GM18909 (cell line): ENCODE measurements at regions not wholly inside any gene's neighbourhood (a gene's known extent, or its start where the extent isn't known, plus 50 kb on each side); places are given as distances from the start of the nearest gene placed in this dataset.
A peak's percentile ranks its signal among the peaks of the same experiment; 100 is the strongest.
"Not testable (repeated sequence)": the region's sequence is repeated elsewhere in the genome, so short reads cannot be mapped to it uniquely, and the experiment has no call there.

ENCODE experiments used
- ATAC-seq: cut with Tn5 transposase; IDR thresholded peaks from one replicate; pipeline ENCODE4 v1.9.1; 2021; ENCODE audit warnings: mild to moderate bottlenecking; ENCODE audit not compliant: unreplicated experiment, poor library complexity

GRCh38 chr18:77329651-77330050, 80.0 kb downstream of the GALR1 start:
- no peak for ATAC-seq

DNA sequence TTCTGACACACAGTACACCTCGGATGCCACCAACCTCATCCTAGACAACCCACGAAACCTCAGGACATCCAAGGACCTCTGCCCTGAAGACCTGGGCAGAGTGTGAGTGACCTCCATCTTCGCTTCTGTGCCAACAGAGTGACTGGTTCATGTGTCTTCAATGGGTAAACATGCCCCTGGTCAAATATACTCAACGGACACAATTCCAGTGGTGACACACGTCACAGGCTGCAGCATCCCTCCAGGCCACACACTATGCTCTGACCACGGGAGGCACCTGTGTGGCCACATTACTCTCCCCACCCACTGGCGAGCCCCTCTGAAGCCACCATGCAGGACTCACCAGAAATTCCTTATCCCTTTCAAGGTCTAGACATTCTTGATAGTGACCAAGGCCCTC, 85.2 kb downstream of the GALR1 start:
- ATAC-seq: no peak

DNA sequence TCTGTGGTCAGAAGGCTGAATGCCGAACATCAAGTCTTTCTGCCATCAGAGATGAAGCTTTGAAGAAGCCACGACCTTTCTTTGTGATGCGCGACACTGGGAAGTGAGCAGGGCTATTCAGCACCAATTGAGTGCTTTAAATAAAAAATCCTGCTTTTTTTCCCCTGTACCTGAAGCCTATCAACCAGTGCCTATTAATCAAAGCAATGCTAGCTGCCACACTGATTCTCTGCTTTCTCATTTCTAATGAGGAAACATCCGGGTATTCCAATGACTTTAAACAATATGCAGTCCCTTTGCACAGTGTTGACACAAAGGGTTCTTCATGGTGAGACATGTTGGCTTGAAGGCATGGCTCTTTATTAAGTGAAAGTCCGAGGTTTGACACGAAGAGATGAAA, 88.0 kb downstream of the GALR1 start:
- ATAC-seq: no peak

DNA sequence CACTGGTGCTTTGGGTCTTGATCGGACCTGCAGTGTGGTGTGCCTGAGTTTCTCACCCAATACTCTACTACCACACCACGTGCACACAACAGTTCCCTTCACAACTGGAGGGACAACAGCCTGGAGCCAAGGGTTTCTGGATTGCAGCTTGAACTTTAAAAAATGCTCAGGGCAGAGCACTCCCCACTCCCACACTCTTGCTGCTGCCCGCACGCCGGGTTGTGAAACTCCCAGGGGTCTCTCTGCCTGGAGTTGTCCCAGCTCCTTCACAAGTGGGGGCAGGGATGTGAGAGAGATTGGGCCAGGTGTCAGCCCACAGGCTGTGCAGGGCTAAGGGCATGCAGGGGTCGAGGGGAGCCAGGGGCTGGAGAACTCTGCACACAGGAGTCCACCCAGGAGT, 89.4 kb downstream of the GALR1 start:
- ATAC-seq: no peak

GRCh38 chr18:77339623-77340022, 90.0 kb downstream of the GALR1 start:
- no peak for ATAC-seq

DNA sequence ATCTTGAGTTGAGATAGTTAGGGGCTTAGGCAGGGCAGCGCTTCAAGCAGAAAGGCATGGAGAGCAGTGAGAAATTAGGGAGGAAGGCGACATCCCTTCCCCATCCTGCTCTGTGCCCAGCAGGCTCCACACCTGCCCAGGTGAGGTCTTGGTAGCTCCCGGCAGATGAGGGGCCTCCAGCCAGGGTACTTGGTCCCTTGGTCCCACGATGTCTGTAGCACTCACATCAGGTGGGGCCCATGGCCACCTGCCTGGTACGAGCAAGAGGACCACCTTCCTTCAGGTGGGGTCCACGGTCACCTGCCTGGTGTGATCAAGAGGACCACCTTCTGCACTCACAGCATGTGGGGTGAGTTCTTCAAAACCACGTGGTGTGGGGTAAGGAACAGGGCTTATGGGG, 91.2 kb downstream of the GALR1 start:
- no peak for ATAC-seq

GRCh38 chr18:77341527-77342325, 92.1 kb downstream of the GALR1 start:
- no peak for ATAC-seq

DNA sequence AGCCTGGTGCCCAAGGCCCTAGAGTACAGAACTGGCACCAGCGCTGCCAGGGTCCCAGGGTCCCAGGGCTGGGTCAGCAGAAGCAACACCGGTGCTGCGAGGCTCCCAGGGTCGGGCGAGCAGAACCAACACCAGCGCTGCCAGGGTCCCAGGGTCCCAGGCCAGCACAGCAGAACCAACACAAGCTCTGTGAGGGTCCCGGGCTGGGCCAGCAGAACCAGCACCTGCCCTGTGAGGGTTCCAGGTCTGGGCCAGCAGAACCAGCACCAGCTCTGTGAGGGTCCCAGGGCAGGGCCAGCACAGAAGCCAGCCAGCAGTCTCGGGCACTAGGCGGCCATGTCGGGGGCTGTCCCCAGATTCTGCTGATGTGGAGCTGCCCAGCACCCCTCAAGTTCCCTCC, 93.1 kb downstream of the GALR1 start:
- ATAC-seq: no peak

DNA sequence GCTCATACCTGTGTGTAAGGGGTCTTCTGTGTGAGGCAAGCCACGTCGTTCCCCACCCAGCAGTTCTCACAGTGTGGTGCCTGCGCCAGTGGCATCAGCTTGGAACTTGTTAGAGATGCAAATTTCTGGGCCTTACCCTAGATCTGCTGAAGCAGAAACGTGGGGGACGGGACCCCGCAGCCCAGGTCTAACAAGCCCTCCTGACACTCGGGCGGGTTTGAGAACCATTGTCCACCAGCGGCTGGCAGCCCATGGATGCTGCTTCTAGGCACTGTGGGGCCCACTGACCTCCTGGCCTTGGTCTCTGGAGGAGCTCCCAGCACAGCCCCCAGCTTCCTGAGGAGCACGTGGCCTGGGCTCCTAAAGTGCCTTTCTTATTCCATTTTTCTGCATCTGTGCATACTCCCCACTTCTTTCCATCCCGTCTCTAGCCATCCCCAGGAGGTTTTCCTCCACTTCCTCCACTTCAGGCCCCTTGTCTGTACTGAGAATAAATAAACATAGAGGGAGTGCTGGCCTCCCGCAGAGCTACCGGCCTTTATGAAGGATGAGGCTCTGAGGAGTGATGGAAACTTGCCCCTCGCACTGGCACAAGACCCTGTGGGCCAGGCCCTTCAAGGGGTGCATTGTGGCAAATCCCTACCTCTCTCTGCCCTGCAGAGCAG, 94.3 kb downstream of the GALR1 start:
- no peak for ATAC-seq

GRCh38 chr18:77344786-77345500, 95.3 kb downstream of the GALR1 start:
- ATAC-seq: no peak

GRCh38 chr18:77346208-77346810, 96.7 kb downstream of the GALR1 start:
- ATAC-seq: no peak

DNA sequence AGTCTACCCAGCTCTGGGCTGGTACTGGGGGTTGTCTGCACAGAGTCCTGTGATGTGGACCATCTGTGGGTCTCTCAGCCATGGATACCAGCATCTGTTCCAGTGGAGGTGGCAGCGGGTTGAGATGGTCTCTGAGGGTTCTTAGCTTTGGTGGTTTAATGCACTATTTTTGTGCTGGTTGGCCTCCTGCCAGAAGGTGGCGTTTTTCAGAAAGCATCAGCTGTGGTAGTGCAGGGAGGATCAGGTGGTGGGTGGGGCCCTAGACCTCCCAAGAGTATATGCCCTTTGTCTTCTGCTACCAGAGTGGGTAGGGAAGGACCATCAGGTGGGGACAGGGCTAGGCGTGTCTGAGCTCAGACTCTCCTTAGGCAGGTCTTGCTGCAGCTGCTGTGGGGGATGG, 103.7 kb downstream of the GALR1 start:
- ATAC-seq: not testable (repeated sequence)

DNA sequence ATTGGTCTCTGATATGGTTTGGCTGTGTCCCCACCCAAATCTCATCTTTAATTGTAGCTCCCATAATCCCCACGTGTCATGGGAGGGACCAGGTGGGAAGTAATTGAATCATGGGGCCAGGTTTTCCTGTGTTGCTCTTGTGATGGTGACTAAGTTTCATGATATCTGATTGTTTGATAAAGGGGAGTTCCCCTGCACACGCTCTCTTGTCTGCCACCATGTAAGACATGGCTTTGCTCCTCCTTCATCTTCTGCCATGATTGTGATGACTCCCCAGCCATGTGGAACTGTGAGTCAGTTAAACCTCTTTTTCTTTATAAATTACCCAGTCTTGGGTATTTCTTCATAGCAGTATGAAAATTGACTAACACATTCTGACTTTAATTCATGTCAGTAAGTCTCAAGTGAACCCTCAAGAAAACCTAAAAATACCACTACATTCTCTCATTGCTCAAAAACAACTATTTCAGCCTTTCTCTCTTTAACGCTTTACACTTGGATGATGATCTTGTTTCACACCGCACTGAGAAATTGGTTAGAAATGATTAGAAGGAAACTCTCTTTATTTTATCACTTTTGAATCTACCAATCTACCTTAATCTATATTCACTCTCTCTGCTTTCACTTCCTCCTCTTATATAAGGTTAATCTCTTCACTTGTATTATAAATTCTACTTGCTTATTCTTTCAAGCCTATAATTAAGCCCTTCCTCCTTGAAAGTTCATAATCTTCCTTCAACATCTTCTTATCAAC, 110.1 kb downstream of the GALR1 start:
- peak; percentile 18 for ATAC-seq

- peak; percentile 58 for ATAC-seq
These were observed 110.9 kb downstream of the GALR1 start for GRCh38 chr18:77360315-77361190.

DNA sequence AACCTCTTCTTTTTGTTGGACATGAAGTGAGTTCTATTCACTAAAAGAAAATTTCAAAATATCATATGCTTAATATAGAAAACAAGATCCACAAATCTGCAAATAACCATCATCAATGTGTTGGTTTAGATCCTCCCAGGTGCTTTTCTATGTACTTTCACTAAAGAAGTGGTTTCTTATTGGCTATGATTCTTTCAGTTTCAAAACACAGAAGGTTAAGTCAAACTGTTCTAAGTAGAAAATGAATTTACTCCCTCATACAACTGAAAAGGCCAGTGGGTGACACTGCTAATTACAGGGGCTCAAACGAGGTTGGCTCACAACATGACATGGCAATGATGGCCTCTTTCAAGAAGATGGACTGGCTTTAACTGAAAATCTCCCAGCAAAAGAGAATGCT, 111.7 kb downstream of the GALR1 start:
- no peak for ATAC-seq

DNA sequence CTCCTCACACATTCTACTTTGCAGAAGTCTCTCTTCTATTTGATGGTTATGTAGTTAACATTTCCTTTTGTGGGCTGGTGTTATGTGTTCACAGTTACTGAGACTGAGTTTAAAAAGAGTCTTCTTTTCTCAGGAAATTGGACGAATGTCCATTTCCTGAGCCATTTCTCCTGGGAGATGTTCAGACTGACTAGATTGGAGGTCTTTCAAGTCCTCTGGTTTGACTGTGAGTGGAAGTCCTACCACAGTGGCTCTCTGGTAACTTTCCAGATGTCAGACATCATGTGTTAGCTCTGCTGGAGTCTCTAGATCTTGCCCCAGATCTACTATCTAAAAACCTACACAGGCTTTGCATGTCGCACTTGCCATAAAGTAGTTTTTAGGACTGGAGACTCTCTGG, 116.0 kb downstream of the GALR1 start:
- no peak for ATAC-seq

DNA sequence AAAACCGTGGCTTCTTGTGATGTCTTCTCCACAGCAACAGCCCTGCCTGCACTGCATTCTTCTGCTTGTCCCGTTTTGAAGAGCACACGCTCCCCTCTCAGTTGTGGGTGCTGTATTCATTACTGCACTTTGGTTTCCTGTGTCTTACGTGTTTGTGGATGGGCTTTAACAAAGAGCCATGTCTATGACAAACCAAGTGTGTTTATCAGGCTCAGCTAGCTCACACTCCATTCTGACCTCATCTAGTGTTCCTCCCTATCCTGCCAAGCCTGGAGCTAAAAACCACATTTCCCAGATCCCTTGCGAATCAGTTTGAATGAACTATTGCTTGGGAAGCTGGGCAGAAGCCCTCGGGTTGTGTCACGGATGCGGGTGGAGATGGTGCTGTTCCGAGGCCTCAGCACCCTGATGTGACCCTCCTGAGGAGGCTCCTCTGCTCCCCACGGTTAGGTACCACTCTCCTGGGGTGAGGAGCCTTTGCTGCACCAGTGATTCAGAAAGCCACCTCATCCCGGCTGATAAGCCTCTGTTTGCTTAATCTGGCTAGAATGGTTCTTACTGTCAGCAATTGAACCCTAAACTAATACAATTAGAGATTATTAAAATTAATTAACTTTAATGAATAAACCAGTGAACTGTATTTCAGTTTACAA, 116.5 kb downstream of the GALR1 start:
- ATAC-seq: no peak

DNA sequence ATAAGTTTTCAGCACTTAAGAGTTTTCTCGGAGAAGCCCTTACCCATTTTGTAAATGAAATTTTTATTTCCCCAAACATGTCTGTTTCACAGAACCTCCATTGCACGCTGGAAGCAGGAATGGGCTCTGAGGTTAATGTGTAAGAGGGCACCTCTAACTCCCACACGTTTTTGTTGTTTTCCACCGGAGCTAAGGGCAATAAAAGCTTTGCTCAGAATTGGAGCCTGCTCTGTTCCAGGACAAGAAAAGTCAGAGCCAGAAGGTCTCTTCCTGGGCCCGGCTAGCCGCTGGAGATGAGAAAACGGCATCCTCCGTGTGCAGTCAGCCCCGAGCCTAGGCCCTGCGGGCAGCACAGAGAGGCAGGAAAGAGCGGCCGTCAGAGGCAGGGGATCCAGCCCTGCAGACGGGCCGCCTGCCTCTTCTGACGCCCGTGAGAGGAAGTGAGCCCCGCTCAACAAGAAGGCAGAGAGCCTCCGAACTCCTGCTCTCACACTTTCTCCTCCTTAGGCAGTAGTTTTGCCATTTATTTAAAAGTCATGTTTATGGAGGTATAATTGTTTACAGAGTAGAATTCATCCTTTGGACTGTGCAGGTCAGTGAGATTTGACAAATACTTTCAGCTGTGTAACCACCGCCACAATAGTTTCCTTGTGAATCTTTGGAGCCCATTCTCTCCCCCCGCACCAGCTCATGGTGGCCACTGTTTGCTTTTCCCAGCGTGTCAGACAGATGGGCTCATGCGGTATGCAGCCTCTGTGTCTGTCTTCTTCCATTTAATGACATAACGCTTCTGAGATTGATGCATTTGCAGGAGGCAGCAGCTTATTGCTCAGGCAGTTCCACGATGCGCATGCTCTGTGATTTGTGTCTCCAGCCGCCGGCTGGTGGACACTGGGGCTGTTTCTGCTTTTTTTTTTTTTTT, 117.3 kb downstream of the GALR1 start:
- no peak for ATAC-seq
